NB4 (cell line): ENCODE measurements at regions not wholly inside any gene's neighbourhood (a gene's known extent, or its start where the extent isn't known, plus 50 kb on each side); places are given as distances from the start of the nearest gene placed in this dataset.

ENCODE experiments used
- DNase-seq: peaks from one replicate; pipeline ENCODE4 v3.0.0; 2010; ENCODE audit warnings: low read depth
- H3K4me3 ChIP-seq: one replicate; pipeline ENCODE4 v1.5.1; 2011; ENCODE audit warnings: mild to moderate bottlenecking, low read depth, low read length, moderate library complexity
- MYC ChIP-seq: IDR thresholded peaks from 2 replicates; pipeline ENCODE4 v1.6.1; 2011; ENCODE audit warnings: low read depth, low read length
- POLR2A ChIP-seq: IDR thresholded peaks from 2 replicates; pipeline ENCODE4 v1.6.1; 2011; ENCODE audit warnings: mild to moderate bottlenecking; ENCODE audit not compliant: insufficient read length; ENCODE audit errors: extremely low read depth
- TF ChIP-seq, protein P1 (sequence below): IDR thresholded peaks from 2 replicates; pipeline ENCODE4 v1.6.1; 2011; ENCODE audit warnings: low read depth, low read length
- TF ChIP-seq, protein P2 (sequence below): IDR thresholded peaks from one replicate; pipeline ENCODE4 v1.5.1; 2012; ENCODE audit warnings: low read depth, low read length

DNA sequence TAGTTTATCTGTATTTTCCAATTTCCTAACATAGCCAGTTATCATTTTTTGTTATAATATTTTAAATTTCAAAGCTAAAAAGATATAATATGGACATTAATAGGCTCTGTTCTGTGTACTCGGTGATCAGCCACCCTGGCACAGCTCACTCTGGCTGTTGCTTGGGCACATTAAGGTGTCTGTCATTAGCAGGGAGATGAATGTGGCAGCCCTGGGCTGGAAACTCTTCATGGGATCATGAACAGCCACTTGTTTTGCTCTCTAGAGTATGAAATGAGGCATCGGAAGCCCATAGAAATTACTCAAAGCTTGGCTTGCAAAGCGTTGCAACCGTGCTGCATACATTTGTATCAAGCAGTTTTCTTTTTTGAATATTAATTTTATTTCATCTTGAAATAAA lies 233.2 kb downstream of the DACT1 start:
- DNase-seq = no peak
- TF ChIP-seq POLR2A = no peak
- TF ChIP-seq, protein P1, sequence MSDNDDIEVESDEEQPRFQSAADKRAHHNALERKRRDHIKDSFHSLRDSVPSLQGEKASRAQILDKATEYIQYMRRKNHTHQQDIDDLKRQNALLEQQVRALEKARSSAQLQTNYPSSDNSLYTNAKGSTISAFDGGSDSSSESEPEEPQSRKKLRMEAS = no peak
- TF ChIP-seq, protein P2, sequence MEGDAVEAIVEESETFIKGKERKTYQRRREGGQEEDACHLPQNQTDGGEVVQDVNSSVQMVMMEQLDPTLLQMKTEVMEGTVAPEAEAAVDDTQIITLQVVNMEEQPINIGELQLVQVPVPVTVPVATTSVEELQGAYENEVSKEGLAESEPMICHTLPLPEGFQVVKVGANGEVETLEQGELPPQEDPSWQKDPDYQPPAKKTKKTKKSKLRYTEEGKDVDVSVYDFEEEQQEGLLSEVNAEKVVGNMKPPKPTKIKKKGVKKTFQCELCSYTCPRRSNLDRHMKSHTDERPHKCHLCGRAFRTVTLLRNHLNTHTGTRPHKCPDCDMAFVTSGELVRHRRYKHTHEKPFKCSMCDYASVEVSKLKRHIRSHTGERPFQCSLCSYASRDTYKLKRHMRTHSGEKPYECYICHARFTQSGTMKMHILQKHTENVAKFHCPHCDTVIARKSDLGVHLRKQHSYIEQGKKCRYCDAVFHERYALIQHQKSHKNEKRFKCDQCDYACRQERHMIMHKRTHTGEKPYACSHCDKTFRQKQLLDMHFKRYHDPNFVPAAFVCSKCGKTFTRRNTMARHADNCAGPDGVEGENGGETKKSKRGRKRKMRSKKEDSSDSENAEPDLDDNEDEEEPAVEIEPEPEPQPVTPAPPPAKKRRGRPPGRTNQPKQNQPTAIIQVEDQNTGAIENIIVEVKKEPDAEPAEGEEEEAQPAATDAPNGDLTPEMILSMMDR = no peak
- TF ChIP-seq MYC = no peak
- H3K4me3 ChIP-seq = no peak overlapping the region

DNA sequence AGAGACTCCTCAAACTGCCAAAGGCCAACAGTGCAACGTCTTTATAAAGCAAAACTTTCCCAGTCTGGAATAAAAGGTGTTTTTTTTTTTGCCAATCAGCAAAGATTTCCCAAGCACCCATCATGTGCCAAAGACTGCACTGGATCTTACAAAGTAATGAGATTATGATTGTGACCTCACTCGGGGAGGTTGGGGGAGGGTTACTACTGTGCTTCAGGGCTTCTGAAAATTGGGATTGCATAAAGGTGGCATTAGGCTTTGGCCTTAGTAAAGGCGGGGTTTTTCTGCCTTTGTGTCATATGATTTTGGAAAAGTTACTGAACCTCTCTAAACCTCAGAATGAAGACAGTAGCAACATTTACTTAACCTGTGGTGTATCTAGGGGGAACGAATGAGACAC lies 233.8 kb downstream of the DACT1 start:
- DNase-seq = no peak
- H3K4me3 ChIP-seq = no peak overlapping the region
- TF ChIP-seq POLR2A (no peak), MYC (no peak)
- TF ChIP-seq, protein P2 = no peak
- TF ChIP-seq, protein P1 = no peak

DNA sequence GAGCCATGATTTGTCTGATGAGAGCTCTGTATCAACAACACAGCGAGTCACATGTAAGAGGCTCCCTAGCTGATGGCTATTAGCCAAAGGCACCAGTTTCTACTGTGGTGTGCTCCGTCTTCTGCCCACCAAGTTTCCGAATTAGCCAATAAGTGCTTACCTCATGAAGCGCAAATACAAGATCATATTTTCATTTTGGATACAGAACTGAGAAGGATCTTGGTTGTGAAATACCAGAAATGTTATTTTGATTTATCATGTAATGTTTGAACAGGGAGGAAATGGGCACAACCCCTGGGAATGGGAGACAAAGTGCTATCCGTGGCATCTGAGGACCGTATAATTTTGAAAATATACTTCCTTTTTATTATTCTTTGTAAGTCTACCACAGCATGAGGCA lies 234.3 kb downstream of the DACT1 start:
- TF ChIP-seq, protein P2 = no peak
- TF ChIP-seq POLR2A = no peak
- DNase-seq = no peak

DNA sequence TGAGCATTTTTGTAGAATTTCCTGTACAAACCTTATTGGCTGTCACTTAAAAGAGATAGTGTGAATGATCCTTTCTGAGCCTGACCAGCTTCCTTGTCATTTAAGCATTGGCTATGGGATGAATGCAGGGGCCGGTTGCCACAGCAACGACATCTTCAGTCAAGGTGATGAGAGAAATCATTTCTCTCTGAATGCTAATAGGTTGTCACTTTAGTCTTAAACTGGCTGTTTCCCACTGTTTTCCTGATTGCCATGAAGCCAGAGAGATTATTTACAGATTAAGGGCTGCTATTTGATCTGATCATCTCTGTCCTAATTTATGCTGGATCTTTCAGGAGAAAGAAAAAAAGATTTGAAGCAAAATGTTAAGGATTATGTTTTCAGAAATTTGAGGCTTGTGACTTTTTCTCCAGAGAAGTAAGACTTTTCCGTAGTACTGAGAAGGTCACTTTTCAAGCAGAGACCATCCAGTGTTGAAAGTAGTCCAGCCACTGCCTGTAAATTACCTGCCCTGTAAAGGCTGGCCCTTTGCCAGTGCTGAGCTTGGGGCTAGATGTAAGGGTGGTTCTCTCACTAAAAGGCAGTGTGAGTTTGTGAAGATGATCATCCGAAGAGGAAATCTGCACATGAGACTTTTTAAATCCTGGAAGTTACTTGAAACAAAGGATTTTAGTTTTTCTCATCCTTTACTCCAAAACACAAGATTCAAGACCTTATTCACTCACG lies 235.6 kb downstream of the DACT1 start:
- TF ChIP-seq, protein P2 = no peak
- TF ChIP-seq MYC (no peak), POLR2A (no peak)
- TF ChIP-seq, protein P1 = no peak
- no peak overlapping the region for H3K4me3 ChIP-seq
- no peak for DNase-seq

More for the DNA sequence above, 234.3 kb downstream of the DACT1 start:
- no peak overlapping the region for H3K4me3 ChIP-seq

DNA sequence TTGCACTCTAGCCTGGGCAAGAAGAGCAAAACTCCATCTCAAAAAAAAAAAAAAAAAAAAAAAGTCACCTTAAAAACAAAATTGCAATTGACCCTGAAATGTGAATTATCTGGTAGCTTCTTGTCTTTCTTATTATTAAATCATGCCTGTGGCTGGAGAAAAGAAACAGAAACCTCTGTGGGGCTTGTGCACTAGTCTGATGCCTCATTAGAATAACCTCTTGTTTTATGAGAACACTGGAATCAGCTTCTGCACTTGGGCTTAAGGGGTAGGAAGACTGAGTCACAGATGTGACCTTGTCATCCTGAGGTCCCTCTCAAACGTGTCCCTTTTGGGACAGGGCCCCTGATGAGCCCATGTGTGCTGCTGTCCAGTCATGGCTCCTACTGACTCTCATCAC lies 237.9 kb downstream of the DACT1 start:
- no peak for DNase-seq
- no peak overlapping the region for H3K4me3 ChIP-seq
- TF ChIP-seq, protein P1 = no peak
- no peak for TF ChIP-seq POLR2A
- TF ChIP-seq MYC = no peak
- TF ChIP-seq, protein P2 = no peak

DNA sequence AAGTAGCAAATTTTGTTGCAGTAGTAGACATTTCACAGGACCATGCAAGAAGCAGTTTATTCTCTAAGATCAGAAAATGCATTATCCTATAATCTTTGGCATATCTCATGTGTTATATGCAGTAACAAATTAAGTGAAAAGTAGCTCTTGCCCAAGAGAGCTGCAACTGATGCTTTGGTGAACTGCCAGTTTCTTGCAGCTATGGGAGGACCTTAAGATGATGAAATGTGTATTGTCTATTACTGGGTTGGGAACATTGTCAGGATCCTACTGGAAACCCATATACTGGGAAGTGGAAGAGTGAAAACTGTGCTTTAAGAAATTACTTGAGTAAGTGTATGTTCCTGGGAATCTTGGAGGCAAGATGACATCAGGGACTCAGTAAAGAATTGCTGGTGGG lies 238.8 kb downstream of the DACT1 start:
- DNase-seq = no peak
- TF ChIP-seq, protein P2 = no peak
- no peak for TF ChIP-seq POLR2A
- no peak overlapping the region for H3K4me3 ChIP-seq
